Endothelial cell of umbilical vein (primary cell): ENCODE measurements at regions not wholly inside any gene's neighbourhood (a gene's known extent, or its start where the extent isn't known, plus 50 kb on each side); places are given as distances from the start of the nearest gene placed in this dataset.

Source experiments
- BruUV-seq: library from RNA; stranded (reverse); fragments of 400-500 nt; replicated peaks from 2 replicates; lab custom pipeline; 2021; lab: Mats Ljungman, UMichigan
- CTCF ChIA-PET: fragments of 300-600, 350-600 bp; sonication (Branson Sonifier 250); formaldehyde crosslinking; loops from one replicate; lab custom pipeline; 2021; ENCODE audit warnings: antibody characterized with exemption, inconsistent platforms; lab: Charles Lee
- POLR2A ChIA-PET: fragments of 300-600, 350-600 bp; sonication (Branson Sonifier 250); formaldehyde crosslinking; loops from one replicate; lab custom pipeline; 2021; ENCODE audit warnings: antibody characterized with exemption, inconsistent platforms; lab: Charles Lee
- DNase-seq: peaks from one replicate; pipeline ENCODE4 v3.0.0-alpha.2; 2011; ENCODE audit warnings: low read depth, low spot score
- FAIRE-seq: peaks from 2 replicates; lab custom pipeline; 2011; peaks lifted over from hg19 to GRCh38; lab: Jason Lieb, UNC
- H2AFZ ChIP-seq: 2 replicates; pipeline ENCODE4 v1.6.0; 2012; ENCODE audit warnings: low read depth, low read length, control low read depth, inconsistent platforms
- H3K27ac ChIP-seq: 2 replicates; pipeline ENCODE4 v1.5.1; 2011; ENCODE audit warnings: low read depth, mild to moderate bottlenecking, control low read depth, low read length, moderate library complexity; ENCODE audit not compliant: insufficient read depth
- H3K27me3 ChIP-seq, 2 experiments: 2 replicates each; pipeline versions ENCODE4 v1.6.0 to v1.6.1; 2011; ENCODE audit warnings: low read length in 2 of 2, mixed read lengths in 1 of 2; ENCODE audit not compliant: control insufficient read depth in 2 of 2, insufficient read depth in 2 of 2
- H3K36me3 ChIP-seq, 2 experiments: 2 replicates in 1 of 2; 3 replicates in 1 of 2; pipeline ENCODE4 v1.5.1; 2011; ENCODE audit warnings: low read length in 2 of 2, mild to moderate bottlenecking in 1 of 2, moderate library complexity in 1 of 2; ENCODE audit not compliant: control insufficient read depth in 2 of 2, insufficient read depth in 2 of 2; ENCODE audit errors: extremely low read depth in 1 of 2
- H3K4me1 ChIP-seq: 3 replicates; pipeline ENCODE4 v1.5.1; 2011; ENCODE audit warnings: mild to moderate bottlenecking, low read length; ENCODE audit not compliant: control insufficient read depth, insufficient read depth; ENCODE audit errors: extremely low read depth
- H3K4me2 ChIP-seq: 2 replicates; pipeline ENCODE4 v1.6.1; 2011; ENCODE audit warnings: low read length, control low read depth, mixed read lengths; ENCODE audit not compliant: insufficient read depth
- H3K4me3 ChIP-seq, 3 experiments: fragments of 200-600 bp in 1 of 3; sonication (generic), shearing (Covaris generic) in 1 of 3; replicated peaks in 1 of 3; 2 replicates each; pipeline ENCODE4 v1.5.1; 2011 to 2016; ENCODE audit warnings: control low read depth in 3 of 3, low read length in 3 of 3, mild to moderate bottlenecking in 2 of 3, inconsistent platforms in 1 of 3, low read depth in 1 of 3, moderate library complexity in 1 of 3; ENCODE audit not compliant: insufficient read depth in 1 of 3
- H3K79me2 ChIP-seq: 2 replicates; pipeline ENCODE4 v1.6.0; 2012; ENCODE audit warnings: low read length, inconsistent platforms; ENCODE audit not compliant: control insufficient read depth, insufficient read depth
- H3K9ac ChIP-seq: replicated peaks from 2 replicates; pipeline ENCODE3; 2011; ENCODE audit warnings: low read length, control low read depth; ENCODE audit not compliant: insufficient read depth; ENCODE audit errors: extremely low read depth
- H3K9me1 ChIP-seq: replicated peaks from 3 replicates; pipeline ENCODE4 v1.6.0; 2011; ENCODE audit warnings: mild to moderate bottlenecking, low read length; ENCODE audit not compliant: control insufficient read depth, insufficient read depth; ENCODE audit errors: extremely low read depth
- H3K9me3 ChIP-seq: replicated peaks from 2 replicates; pipeline ENCODE4 v1.5.1; 2012; ENCODE audit warnings: low read length, inconsistent platforms; ENCODE audit not compliant: control insufficient read depth, insufficient read depth
- H4K20me1 ChIP-seq: replicated peaks from 2 replicates; pipeline ENCODE3; 2011; ENCODE audit warnings: mild to moderate bottlenecking, low read length; ENCODE audit not compliant: control insufficient read depth, insufficient read depth; ENCODE audit errors: extremely low read depth
- CTCF ChIP-seq, 2 donors: IDR thresholded peaks; 1 replicate in 1 of 2; 2 replicates in 1 of 2; pipeline ENCODE4 v1.5.1; 2011; ENCODE audit warnings: low read length in 2 of 2, mild to moderate bottlenecking in 2 of 2, moderate library complexity in 2 of 2, control low read depth in 1 of 2, inconsistent platforms in 1 of 2, low read depth in 1 of 2; ENCODE audit not compliant: insufficient read depth in 1 of 2; ENCODE audit errors: extremely low read depth in 1 of 2
- EZH2 ChIP-seq: IDR thresholded peaks from 2 replicates; pipeline ENCODE4 v1.6.1; 2012; ENCODE audit warnings: borderline replicate concordance, low read depth, mild to moderate bottlenecking, moderate library complexity, low read length, inconsistent platforms; ENCODE audit not compliant: severe bottlenecking
- FOS ChIP-seq: IDR thresholded peaks from 2 replicates; pipeline ENCODE4 v1.6.1; 2011; ENCODE audit warnings: mild to moderate bottlenecking, low read length, moderate library complexity, borderline replicate concordance; ENCODE audit not compliant: insufficient read depth
- GATA2 ChIP-seq: IDR thresholded peaks from 2 replicates; pipeline ENCODE4 v1.7.0; 2011; ENCODE audit warnings: low read depth, mild to moderate bottlenecking, moderate library complexity, mixed read lengths, low read length; ENCODE audit not compliant: insufficient read length, insufficient read depth
- JUN ChIP-seq: IDR thresholded peaks from 2 replicates; pipeline ENCODE4 v1.6.1; 2011; ENCODE audit warnings: borderline replicate concordance, low read depth; ENCODE audit not compliant: insufficient read length, insufficient read depth
- MAX ChIP-seq: IDR thresholded peaks from 2 replicates; pipeline ENCODE4 v1.6.1; 2011; ENCODE audit not compliant: insufficient read depth, insufficient read length
- MYC ChIP-seq: IDR thresholded peaks from one replicate; pipeline ENCODE4 v1.6.1; 2011; ENCODE audit warnings: mild to moderate bottlenecking, low read depth, low read length
- POLR2A ChIP-seq: IDR thresholded peaks from 2 replicates; pipeline ENCODE4 v1.6.1; 2012; ENCODE audit warnings: low read depth, mild to moderate bottlenecking, control low read depth, low read length
- POLR2AphosphoS5 ChIP-seq: IDR thresholded peaks from 2 replicates; pipeline ENCODE4 v1.6.1; 2012; ENCODE audit warnings: low read depth, mild to moderate bottlenecking, control low read depth, low read length, moderate library complexity; ENCODE audit not compliant: insufficient read depth
- dilution Hi-C: fragments of 300-500 bp; cut with MboI; formaldehyde crosslinking; loops from one replicate; pipeline ENCODE4 v1.15.0; 2019; ENCODE audit warnings: low sequenced_read_pairs; ENCODE audit not compliant: extremely low pct_ligation_motif_present
- intact Hi-C: fragments of 100-400 bp; cut with micrococcal nuclease; formaldehyde crosslinking; loops from one replicate; pipeline ENCODE4 v1.10.0; 2022

- Histone ChIP-seq H2AFZ (no peak overlapping the region), H3K36me3 (no peaks in the 10 kb centered on the region), H3K9me3 (no peaks in the 10 kb centered on the region), H4K20me1 (no peaks in the 10 kb centered on the region), H3K27me3 (no peaks in the 10 kb centered on the region), H3K4me1 (no peaks in the 10 kb centered on the region), H3K27ac (no peak overlapping the region), H3K79me2 (no peaks in the 10 kb centered on the region), H3K9me1 (no peaks in the 10 kb centered on the region), H3K4me2 (no peak overlapping the region), H3K9ac (no peak overlapping the region), H3K4me3 (no peak overlapping the region)
- POLR2A ChIA-PET = no interaction called here
- no TSS peak for BruUV-seq
- dilution Hi-C loops = no loop called here
- no peak for DNase-seq
- FAIRE-seq = no peak
- CTCF ChIA-PET = interaction anchor here (0.9 to 2.0 kb wide), 3 partner anchors 9 to 188 kb away, joined by 3 to 7 read pairs (median 4); no protein-coding TSS in a partner anchor
- intact Hi-C loops = no loop called here
- TF ChIP-seq POLR2A (no peak), EZH2 (no peak), MAX (no peak), MYC (no peak), JUN (no peak), GATA2 (no peak), CTCF (IDR thresholded peaks at IDR 0.05; ENCODE audit: extremely low read depth in 1 of 2, insufficient read depth in 1 of 2, low read depth in 1 of 2, low read length in 2 of 2) (no peak), FOS (no peak), POLR2AphosphoS5 (no peak)
Observed at GRCh38 chr4:150021483-150021882, 56.8 kb upstream of the DCLK2 start.
